ENCODE measurements at regions not wholly inside any gene's neighbourhood (a gene's known extent, or its start where the extent isn't known, plus 50 kb on each side); places are given as distances from the start of the nearest gene placed in this dataset.

GRCh38 chr5:116675626-116675910 is 100.9 kb upstream of the SEMA6A start:
- in situ Hi-C loops (cut with MboI), result no loop called here
- no TSS peak for BruUV-seq (replicated peaks)
- Histone ChIP-seq H3K79me2 (ENCODE audit: control insufficient read depth, insufficient read depth, low read length) (no peaks in the 10 kb centered on the region), H2AFZ (ENCODE audit: control insufficient read depth, low read depth, low read length) (no peak overlapping the region), H3K9me3 (replicated peaks; ENCODE audit: control insufficient read depth, insufficient read depth, low read length) (peaks cover 7% of the 10 kb centered on the region; the same call in 2 of the 3 replicates), H3K27ac (ENCODE audit: control insufficient read depth, insufficient read depth) (no peak overlapping the region), H3K36me3 (ENCODE audit: control insufficient read depth in 2 of 2, insufficient read depth in 2 of 2, low read length in 1 of 2) (no peaks in the 10 kb centered on the region), H3K4me2 (ENCODE audit: control insufficient read depth, insufficient read depth) (no peak overlapping the region), H3K4me3 (no peak overlapping the region), H3K4me1 (ENCODE audit: control insufficient read depth, insufficient read depth, low read length) (peaks cover 36% of the 10 kb centered on the region), H3K9ac (ENCODE audit: control insufficient read depth, insufficient read depth, low read length) (no peak overlapping the region), H4K20me1 (ENCODE audit: control insufficient read depth, insufficient read depth) (no peaks in the 10 kb centered on the region), H3K27me3 (replicated peaks in 1 of 2; ENCODE audit: control insufficient read depth in 2 of 2, insufficient read depth in 2 of 2, low read length in 1 of 2) (no peaks in the 10 kb centered on the region)
- ChIA-PET CTCF (no interaction called here), POLR2A (no interaction called here), RAD21 (ENCODE audit: unreplicated experiment) (interaction anchor here (1.9 to 11.9 kb wide), 3 partner anchors 17 to 97 kb away, joined by 9 to 179 read pairs (median 22); partner anchors contain the start of gene SEMA6A), SMC1A (ENCODE audit: uncharacterized antibody, unreplicated experiment) (interaction anchor here (6.3 to 19.1 kb wide), 3 partner anchors 19 to 98 kb away, joined by 49 to 394 read pairs (median 95); partner anchors contain the start of gene SEMA6A)
- ATAC-seq, result no peak
- TF ChIP-seq NFIC (IDR thresholded peaks at IDR 0.05; ENCODE audit: low read depth, low read length), result no peak
- TF ChIP-seq POLR2AphosphoS5 (IDR thresholded peaks at IDR 0.05; ENCODE audit: low read length), result no peak
- TF ChIP-seq HDAC2 (IDR thresholded peaks at IDR 0.05), result no peak
- TF ChIP-seq NKRF (conservative IDR thresholded peaks at IDR 0.05), result no peak
- no peak for TF ChIP-seq ZSCAN29 (IDR thresholded peaks at IDR 0.05)
- intact Hi-C loops (cut with micrococcal nuclease; ENCODE audit: unreplicated experiment), result no loop called here
- WGBS (ENCODE audit: insufficient coverage, insufficient replicate concordance, low lambda C conversion rate, missing lambda C conversion rate), result 80% methylated on average over 4 of the region's 4 CpGs
- no peak for FAIRE-seq
- no peak for DNase-seq (ENCODE audit: low read depth, low spot score)

Measured in GM12878 (cell line).